ENCODE measurements at regions not wholly inside any gene's neighbourhood (a gene's known extent, or its start where the extent isn't known, plus 50 kb on each side); places are given as distances from the start of the nearest gene placed in this dataset.

- H3K9me3 ChIP-seq = no peaks in the 10 kb centered on the region
- intact Hi-C loops (cut with DNase I) = no loop called here
- H3K4me1 ChIP-seq = no peaks in the 10 kb centered on the region
- no peak for ATAC-seq
- DNase-seq = no peak
- 87 to 90% methylated on average over 8 of the region's 8 CpGs for WGBS, 2 donors
- no peaks in the 10 kb centered on the region for H3K36me3 ChIP-seq
- H3K27me3 ChIP-seq = no peaks in the 10 kb centered on the region
- TF ChIP-seq CTCF (IDR thresholded peaks at IDR 0.05) = no peak
- H3K27ac ChIP-seq = no peak overlapping the region
- no peak overlapping the region for H3K4me3 ChIP-seq
Observed at GRCh38 chr13:21762512-21762911, 91.6 kb downstream of the FGF9 start.

- intact Hi-C loops (cut with DNase I) = no loop called here
- 75 to 79% methylated on average over 8 of the region's 8 CpGs for WGBS, 2 donors
- TF ChIP-seq CTCF (IDR thresholded peaks at IDR 0.05) = no peak
- no peaks in the 10 kb centered on the region for H3K4me1 ChIP-seq
- H3K36me3 ChIP-seq = no peaks in the 10 kb centered on the region
- H3K27ac ChIP-seq = no peak overlapping the region
- DNase-seq (no peak), ATAC-seq (no peak)
- no peak overlapping the region for H3K4me3 ChIP-seq
- peaks cover 0 to 16% (median 0%) of the 10 kb centered on the region in 11 donors for H3K9me3 ChIP-seq
- H3K27me3 ChIP-seq = no peaks in the 10 kb centered on the region
Observed at GRCh38 chr13:21767032-21767431, 96.2 kb downstream of the FGF9 start.

GRCh38 chr13:21771075-21771474 is 100.2 kb downstream of the FGF9 start:
- no peaks in the 10 kb centered on the region for H3K27me3 ChIP-seq
- no peaks in the 10 kb centered on the region for H3K4me1 ChIP-seq
- 79 to 86% methylated on average over 1 of the region's 1 CpG for WGBS, 2 donors
- H3K27ac ChIP-seq = no peak overlapping the region
- no peaks in the 10 kb centered on the region for H3K36me3 ChIP-seq
- H3K4me3 ChIP-seq = no peak overlapping the region
- ATAC-seq (no peak), DNase-seq (no peak)
- H3K9me3 ChIP-seq = peaks cover 0 to 16% (median 0%) of the 10 kb centered on the region in 11 donors
- TF ChIP-seq CTCF (IDR thresholded peaks at IDR 0.05) = no peak
- intact Hi-C loops (cut with DNase I) = no loop called here

- no peak for TF ChIP-seq CTCF (IDR thresholded peaks at IDR 0.05)
- H3K36me3 ChIP-seq = no peaks in the 10 kb centered on the region
- H3K27ac ChIP-seq = peak overlapping the region in 2 of 10 donors; percentile 12 to 20
- DNase-seq (no peak), ATAC-seq (no peak)
- no peak overlapping the region for H3K4me3 ChIP-seq
- no peaks in the 10 kb centered on the region for H3K27me3 ChIP-seq
- WGBS, 2 donors = 59 to 83% methylated on average over 1 of the region's 1 CpG
- intact Hi-C loops (cut with DNase I) = no loop called here
- peaks cover 0 to 14% (median 8%) of the 10 kb centered on the region in 11 donors for H3K9me3 ChIP-seq
- H3K4me1 ChIP-seq = no peaks in the 10 kb centered on the region
Observed at GRCh38 chr13:21777166-21777565, 106.3 kb downstream of the FGF9 start.
